DOHH2 (cell line): ENCODE measurements at regions not wholly inside any gene's neighbourhood (a gene's known extent, or its start where the extent isn't known, plus 50 kb on each side); places are given as distances from the start of the nearest gene placed in this dataset.

Experiments
- H3F3A ChIP-seq: fragments of 200-600 bp; sonication (generic), shearing (Covaris generic); 2 replicates; pipeline ENCODE4 v1.6.0; 2016; ENCODE audit warnings: antibody characterized with exemption, mild to moderate bottlenecking; ENCODE audit not compliant: control insufficient read depth, insufficient read depth
- H3K27ac ChIP-seq: fragments of 200-600 bp; sonication (generic); 2 replicates; pipeline ENCODE4 v1.5.1; 2014; ENCODE audit warnings: low read depth, mild to moderate bottlenecking, low read length, moderate library complexity
- H3K27me3 ChIP-seq: fragments of 200-600 bp; sonication (generic); 2 replicates; pipeline ENCODE4 v1.6.1; 2014; ENCODE audit warnings: mild to moderate bottlenecking, low read length, mixed read lengths; ENCODE audit not compliant: control insufficient read depth
- H3K36me3 ChIP-seq: fragments of 200-600 bp; sonication (generic); 2 replicates; pipeline ENCODE4 v1.6.1; 2014; ENCODE audit warnings: mild to moderate bottlenecking, low read length, moderate library complexity, mixed read lengths; ENCODE audit not compliant: control insufficient read depth
- H3K4me1 ChIP-seq: fragments of 200-600 bp; sonication (generic); 2 replicates; pipeline ENCODE4 v1.6.1; 2014; ENCODE audit warnings: mild to moderate bottlenecking, low read length, mixed read lengths; ENCODE audit not compliant: control insufficient read depth
- H3K4me2 ChIP-seq: fragments of 200-600 bp; sonication (generic); 2 replicates; pipeline ENCODE4 v1.6.0; 2014; ENCODE audit warnings: mild to moderate bottlenecking, low read length, moderate library complexity
- H3K4me3 ChIP-seq: fragments of 200-600 bp; sonication (generic); 2 replicates; pipeline ENCODE4 v1.5.1; 2014; ENCODE audit warnings: mild to moderate bottlenecking, low read length, mixed read lengths
- H3K79me2 ChIP-seq: fragments of 200-600 bp; sonication (generic); 2 replicates; pipeline ENCODE4 v1.6.1; 2014; ENCODE audit warnings: mild to moderate bottlenecking, low read length, mixed read lengths; ENCODE audit not compliant: control insufficient read depth
- H3K9me2 ChIP-seq: fragments of 200-600 bp; sonication (generic); replicated peaks from 2 replicates; pipeline ENCODE4 v1.6.1; 2014; ENCODE audit warnings: mild to moderate bottlenecking, low read length, mixed read lengths; ENCODE audit not compliant: control insufficient read depth
- H3K9me3 ChIP-seq: fragments of 200-600 bp; sonication (generic); 2 replicates; pipeline ENCODE4 v1.6.1; 2014; ENCODE audit warnings: antibody characterized with exemption, low read length, mixed read lengths; ENCODE audit not compliant: control insufficient read depth, insufficient read depth
- H4K20me1 ChIP-seq: fragments of 200-600 bp; sonication (generic); 2 replicates; pipeline ENCODE4 v1.6.0; 2014; ENCODE audit warnings: low read depth, mild to moderate bottlenecking, antibody characterized with exemption, low read length, moderate library complexity; ENCODE audit not compliant: control insufficient read depth, insufficient read depth
- EZH2phosphoT487 ChIP-seq: fragments of 200-600 bp; sonication (generic); IDR thresholded peaks from 2 replicates; pipeline ENCODE4 v1.6.1; 2017; ENCODE audit warnings: borderline replicate concordance, mild to moderate bottlenecking, antibody characterized with exemption, low read length, moderate library complexity, mixed read lengths
- TF ChIP-seq, protein P1 (sequence below): fragments of 200-600 bp; sonication (generic); IDR thresholded peaks from one replicate; pipeline ENCODE4 v1.5.1; 2014; ENCODE audit warnings: antibody characterized with exemption, mild to moderate bottlenecking, low read depth, low read length; ENCODE audit not compliant: poor library complexity, severe bottlenecking

DNA sequence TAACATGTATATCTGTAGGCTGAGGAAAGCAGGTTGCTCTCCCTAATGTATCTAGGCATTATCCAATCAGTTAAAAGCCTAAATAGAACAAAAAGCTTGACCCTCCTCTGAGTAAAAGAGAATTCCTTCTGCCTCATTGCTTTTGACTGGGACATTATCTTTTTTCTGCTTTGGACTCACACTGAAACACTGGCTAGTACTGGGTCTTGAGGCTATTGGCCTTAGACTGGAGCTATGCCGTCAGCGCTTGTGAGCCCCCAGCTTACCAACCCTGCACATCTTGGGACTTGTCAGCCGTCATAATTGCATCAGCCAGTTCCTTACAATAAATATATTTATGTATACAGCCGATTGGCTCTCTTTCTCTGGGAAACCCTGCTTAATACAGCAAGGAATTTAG lies 206.8 kb upstream of the ARHGAP24 start:
- Histone ChIP-seq H3K9me2 (no peaks in the 10 kb centered on the region), H3K36me3 (no peaks in the 10 kb centered on the region)
- TF ChIP-seq EZH2phosphoT487 = no peak
- TF ChIP-seq, protein P1, sequence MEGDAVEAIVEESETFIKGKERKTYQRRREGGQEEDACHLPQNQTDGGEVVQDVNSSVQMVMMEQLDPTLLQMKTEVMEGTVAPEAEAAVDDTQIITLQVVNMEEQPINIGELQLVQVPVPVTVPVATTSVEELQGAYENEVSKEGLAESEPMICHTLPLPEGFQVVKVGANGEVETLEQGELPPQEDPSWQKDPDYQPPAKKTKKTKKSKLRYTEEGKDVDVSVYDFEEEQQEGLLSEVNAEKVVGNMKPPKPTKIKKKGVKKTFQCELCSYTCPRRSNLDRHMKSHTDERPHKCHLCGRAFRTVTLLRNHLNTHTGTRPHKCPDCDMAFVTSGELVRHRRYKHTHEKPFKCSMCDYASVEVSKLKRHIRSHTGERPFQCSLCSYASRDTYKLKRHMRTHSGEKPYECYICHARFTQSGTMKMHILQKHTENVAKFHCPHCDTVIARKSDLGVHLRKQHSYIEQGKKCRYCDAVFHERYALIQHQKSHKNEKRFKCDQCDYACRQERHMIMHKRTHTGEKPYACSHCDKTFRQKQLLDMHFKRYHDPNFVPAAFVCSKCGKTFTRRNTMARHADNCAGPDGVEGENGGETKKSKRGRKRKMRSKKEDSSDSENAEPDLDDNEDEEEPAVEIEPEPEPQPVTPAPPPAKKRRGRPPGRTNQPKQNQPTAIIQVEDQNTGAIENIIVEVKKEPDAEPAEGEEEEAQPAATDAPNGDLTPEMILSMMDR = no peak

DNA sequence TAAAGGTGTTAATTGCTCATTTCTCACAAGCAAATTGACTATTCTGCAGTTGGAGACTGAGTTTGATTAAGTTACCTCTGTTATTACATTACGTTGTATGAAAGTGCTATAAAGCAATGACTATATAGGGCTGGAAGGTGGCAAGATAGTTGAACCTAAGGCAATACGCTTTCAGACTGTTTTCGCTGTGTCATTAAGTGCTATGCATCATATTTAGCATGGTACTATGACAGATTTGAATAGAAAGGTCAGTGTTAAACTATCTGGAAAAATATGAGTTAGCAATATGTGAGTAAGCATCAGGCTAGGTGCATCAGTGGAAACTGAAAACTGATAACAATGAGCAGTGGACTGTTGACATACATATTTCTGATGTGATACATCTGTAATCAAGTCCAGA lies 206.0 kb upstream of the ARHGAP24 start:
- no peaks in the 10 kb centered on the region for H3K79me2 ChIP-seq
- H3K4me2 ChIP-seq = no peak overlapping the region
- no peaks in the 10 kb centered on the region for H4K20me1 ChIP-seq
- H3K9me2 ChIP-seq = no peaks in the 10 kb centered on the region
- no peaks in the 10 kb centered on the region for H3F3A ChIP-seq
- TF ChIP-seq, protein P1 = no peak
- TF ChIP-seq EZH2phosphoT487 = no peak
- H3K27ac ChIP-seq = no peak overlapping the region
- H3K4me3 ChIP-seq = no peak overlapping the region
- H3K4me1 ChIP-seq = no peaks in the 10 kb centered on the region
- no peaks in the 10 kb centered on the region for H3K9me3 ChIP-seq
- 0 out of 2 replicates have a peak, but pooled peaks cover 2% of the 10 kb centered on the region for H3K27me3 ChIP-seq
- H3K36me3 ChIP-seq = no peaks in the 10 kb centered on the region

More for the DNA sequence above, 206.8 kb upstream of the ARHGAP24 start:
- no peak overlapping the region for H3K4me2 ChIP-seq
- no peaks in the 10 kb centered on the region for H3K79me2 ChIP-seq
- H4K20me1 ChIP-seq = no peaks in the 10 kb centered on the region
- no peak overlapping the region for H3K27ac ChIP-seq
- H3K27me3 ChIP-seq = 0 out of 2 replicates have a peak, but pooled peaks cover 4% of the 10 kb centered on the region
- no peaks in the 10 kb centered on the region for H3F3A ChIP-seq
- H3K9me3 ChIP-seq = no peaks in the 10 kb centered on the region
- H3K4me3 ChIP-seq = no peak overlapping the region
- H3K4me1 ChIP-seq = no peaks in the 10 kb centered on the region

DNA sequence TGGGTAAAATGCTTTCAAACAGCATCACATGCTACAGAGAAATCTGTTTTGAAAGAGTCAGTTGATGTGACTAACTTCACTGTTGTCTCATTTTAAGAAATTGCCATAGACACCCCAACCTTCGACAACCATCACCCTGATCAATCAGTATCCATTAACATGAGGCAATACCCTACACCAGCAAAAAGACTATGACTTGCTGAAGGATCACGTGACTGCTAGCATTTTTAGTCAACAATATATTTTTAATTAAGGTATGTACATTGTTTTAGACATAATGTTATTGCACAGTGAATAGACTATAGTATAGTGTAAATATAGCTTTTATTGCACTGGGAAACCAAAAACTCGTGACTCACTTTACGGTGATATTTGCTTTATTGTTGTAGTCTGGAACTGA lies 200.0 kb upstream of the ARHGAP24 start:
- TF ChIP-seq, protein P1 = no peak
- TF ChIP-seq EZH2phosphoT487 = no peak
- no peaks in the 10 kb centered on the region for H3K4me1 ChIP-seq
- H3K4me2 ChIP-seq = no peak overlapping the region
- H3F3A ChIP-seq = no peaks in the 10 kb centered on the region
- no peaks in the 10 kb centered on the region for H3K9me3 ChIP-seq
- no peak overlapping the region for H3K4me3 ChIP-seq
- no peaks in the 10 kb centered on the region for H3K36me3 ChIP-seq
- H3K79me2 ChIP-seq = no peaks in the 10 kb centered on the region
- no peaks in the 10 kb centered on the region for H3K9me2 ChIP-seq
- H3K27me3 ChIP-seq = no peaks in the 10 kb centered on the region
- no peaks in the 10 kb centered on the region for H4K20me1 ChIP-seq
- H3K27ac ChIP-seq = no peak overlapping the region
